Nucleus accumbens (tissue), 56 donors: ENCODE measurements at regions not wholly inside any gene's neighbourhood (a gene's known extent, or its start where the extent isn't known, plus 50 kb on each side); places are given as distances from the start of the nearest gene placed in this dataset.
"Not testable (repeated sequence)": the region's sequence is repeated elsewhere in the genome, so short reads cannot be mapped to it uniquely, and the experiment has no call there.

ENCODE experiments used
- DNase-seq, 56 donors: peaks; one replicate each; lab custom pipeline; 2025; lab: John Stamatoyannopoulos, UW

- no peak for DNase-seq
Measured at GRCh38 chr14:101616202-101616601, 54.9 kb downstream of the DIO3 start.

DNA sequence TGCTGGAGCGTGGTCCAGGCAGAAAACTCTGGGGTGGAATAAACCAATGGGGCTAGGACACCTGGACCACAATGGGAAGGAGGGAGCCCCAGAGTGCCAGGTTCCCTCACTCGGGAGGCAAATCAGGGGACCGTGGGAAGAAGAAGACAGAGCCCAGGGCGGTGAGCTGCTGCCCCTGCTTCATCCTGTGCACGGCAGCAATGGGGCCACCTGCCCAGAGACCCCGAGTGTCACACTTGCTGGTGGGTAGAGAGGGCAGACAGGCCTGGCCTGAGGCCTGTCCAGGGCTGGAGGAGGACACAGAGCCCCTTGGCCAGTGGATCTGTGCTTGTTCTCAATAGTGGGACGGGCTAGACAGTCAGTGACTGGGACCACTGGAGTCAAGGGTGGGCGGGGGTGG, 58.2 kb downstream of the DIO3 start:
- no peak for DNase-seq

DNA sequence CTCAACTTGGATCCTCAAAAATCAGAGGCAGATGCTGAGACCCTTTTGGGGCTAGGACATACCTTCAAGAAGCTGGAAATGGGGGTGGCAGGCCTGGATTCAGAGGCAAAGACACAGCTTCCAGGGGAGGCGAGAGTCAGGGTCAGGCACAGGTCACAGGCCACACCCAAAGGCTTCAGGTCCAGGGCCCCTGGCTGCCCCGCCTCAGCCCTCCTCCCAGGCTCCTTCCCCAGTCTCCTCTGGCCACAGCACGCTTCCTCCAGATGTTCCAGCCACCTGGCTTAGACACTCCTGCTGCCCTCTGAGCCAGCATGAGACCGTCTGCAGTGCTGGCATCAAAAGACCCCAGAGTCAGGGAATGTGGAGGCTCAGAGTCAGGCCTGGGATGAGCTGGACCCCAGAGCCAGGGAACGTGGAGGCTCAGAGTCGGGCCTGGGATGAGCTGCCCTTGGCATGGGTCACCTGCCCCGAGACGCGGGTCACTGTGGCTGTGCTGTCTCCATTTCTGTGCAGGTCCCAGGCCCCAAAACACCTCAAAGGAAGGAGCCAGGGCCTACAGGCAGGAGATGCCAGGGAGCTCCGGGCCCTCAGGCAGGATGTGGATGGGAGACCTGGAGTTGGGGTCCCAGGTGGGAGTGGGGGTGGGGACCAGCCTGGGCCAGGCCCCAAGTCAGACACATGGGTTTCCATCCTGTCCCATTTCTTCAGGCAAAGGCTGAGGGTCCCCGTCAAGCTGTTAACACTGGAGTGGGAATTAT, 58.9 kb downstream of the DIO3 start:
- no peak for DNase-seq

DNA sequence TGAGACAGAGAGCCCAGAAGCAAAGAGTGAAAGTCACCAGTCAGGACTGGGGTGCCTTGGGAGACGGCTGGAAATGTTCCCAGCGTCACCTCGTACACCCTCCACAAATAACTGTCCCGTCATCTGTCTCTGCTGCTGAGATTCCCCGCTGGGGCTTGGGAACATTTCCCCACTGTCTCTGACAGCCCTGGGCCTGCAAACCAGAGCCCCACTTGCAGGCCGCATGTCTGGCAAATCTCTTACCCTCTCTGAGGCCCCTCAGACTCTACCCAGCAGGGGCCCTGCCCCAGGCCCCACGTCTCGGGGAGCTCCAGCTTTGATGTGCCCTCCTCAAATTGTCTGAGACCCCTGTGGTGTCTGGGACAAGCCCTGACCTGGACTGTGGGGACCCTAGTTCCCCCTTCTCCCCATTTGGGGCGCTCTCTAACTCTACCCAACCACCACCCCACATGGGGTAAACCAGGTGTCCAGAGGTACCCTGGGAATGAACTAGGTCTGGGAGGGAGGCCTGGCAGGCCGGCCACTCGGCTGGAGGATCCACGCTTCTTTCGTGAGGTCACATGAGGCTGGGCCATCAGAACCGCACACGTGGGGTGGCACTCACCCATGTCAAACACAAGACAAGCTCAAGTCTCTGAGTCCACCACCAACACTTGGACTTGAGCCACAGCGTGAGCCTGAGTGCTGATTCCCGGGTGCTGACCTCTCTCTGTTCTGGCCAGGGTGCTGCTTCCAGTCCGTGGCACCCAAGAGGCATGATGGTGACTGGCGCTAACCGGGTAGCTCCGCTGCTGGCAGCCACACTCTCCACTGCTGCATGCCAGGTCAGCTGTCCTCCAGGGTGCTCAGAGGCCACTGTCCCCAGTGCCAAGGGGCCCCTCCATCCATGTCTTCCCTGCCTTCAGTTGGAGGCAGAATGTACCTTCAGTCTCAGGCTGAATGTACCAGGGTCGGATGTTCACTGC, 59.8 kb downstream of the DIO3 start:
- DNase-seq, result no peak

- no peak for DNase-seq
Measured at GRCh38 chr14:101622251-101623076, 61.2 kb downstream of the DIO3 start.

GRCh38 chr14:101623077-101623372, 61.7 kb downstream of the DIO3 start:
- DNase-seq, result no peak

- DNase-seq, result no peak
Measured at GRCh38 chr14:101623685-101624444, 62.6 kb downstream of the DIO3 start.

- no peak for DNase-seq
Measured at GRCh38 chr14:101624536-101624935, 63.2 kb downstream of the DIO3 start.

DNA sequence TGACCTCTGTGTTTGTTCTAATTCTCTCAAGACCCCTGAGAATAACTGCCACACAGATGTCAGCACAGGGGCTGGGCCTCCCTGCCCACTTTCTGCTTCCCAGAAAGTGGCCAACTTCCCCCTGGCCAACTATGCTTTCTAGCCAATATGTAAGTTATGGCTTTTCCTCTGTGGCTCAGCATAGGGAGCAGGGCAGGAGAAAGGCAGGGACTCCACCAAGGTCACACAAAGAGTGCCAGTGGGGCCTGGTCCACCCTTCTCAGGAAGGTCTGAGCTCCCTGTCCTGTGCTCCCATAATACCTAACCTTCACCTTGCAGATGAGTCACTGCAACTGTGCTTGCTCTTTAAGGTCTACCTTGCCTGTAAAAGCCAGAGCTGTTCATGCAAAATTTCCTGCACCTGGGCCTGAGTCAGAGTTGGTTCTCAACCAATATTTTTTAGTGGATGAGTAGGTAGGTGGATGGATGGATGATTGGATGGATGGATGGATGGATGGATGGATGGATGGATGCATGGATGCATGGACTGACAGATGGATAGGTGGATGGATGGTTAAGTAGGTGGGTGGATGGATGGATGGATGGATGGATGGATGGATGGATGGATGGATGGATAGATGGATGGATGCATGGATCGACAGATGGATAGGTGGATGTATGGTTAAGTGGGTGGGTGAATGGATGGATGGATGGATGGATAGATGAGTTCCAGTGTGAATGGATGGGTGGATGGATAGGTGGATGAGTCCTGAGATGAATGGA, 64.2 kb downstream of the DIO3 start:
- DNase-seq, result no peak

DNA sequence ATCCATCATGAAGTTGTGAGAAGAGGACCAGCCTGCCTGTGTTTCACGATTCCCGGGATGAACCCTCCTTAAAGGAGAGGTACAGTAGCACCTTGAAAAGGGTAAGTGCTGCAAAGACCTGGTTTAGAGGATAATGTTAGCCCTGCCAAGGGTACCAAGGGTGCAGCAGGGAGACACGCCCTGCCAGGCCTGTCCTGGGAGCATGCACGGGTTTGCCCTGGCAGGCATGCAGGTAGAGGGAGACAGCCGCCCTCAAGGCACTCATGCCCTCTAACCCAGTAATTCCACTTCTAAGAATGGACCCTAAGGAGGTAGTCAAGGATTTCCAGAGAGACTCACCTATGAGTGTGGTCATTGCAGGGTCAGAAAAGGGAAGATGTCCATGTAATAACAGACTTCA, 65.0 kb downstream of the DIO3 start:
- no peak for DNase-seq

- DNase-seq, result no peak
Measured at GRCh38 chr14:101627915-101628262, 66.6 kb downstream of the DIO3 start.

DNA sequence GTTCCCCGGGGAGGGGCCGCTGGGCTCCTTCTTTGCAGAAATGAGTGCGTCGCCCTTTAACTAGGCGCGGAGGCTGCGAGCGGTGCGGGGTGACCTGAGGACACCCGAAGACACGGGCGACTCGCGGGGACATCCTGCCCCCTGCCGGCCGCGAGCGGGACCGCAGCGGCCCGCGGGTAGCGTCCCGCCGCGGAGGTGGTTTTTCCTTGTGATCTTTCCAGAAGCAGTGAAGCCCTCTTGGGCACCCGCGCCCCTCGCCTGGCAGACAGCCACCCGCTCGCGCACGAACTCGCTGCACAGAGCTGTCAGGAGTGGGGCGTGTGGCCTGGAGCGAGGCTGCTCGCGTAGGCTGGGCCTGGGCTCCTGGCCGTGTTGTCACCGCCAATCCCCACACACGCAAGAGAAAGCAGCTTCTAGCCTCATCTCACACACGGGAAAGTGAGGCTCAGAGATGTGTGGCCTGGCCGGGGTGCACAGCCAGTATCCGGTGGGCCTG, 67.2 kb downstream of the DIO3 start:
- peak in 49 of 56 donors; percentile 22 to 85 (median 55) for DNase-seq

GRCh38 chr14:101628975-101629374, 67.7 kb downstream of the DIO3 start:
- DNase-seq, result no peak

DNA sequence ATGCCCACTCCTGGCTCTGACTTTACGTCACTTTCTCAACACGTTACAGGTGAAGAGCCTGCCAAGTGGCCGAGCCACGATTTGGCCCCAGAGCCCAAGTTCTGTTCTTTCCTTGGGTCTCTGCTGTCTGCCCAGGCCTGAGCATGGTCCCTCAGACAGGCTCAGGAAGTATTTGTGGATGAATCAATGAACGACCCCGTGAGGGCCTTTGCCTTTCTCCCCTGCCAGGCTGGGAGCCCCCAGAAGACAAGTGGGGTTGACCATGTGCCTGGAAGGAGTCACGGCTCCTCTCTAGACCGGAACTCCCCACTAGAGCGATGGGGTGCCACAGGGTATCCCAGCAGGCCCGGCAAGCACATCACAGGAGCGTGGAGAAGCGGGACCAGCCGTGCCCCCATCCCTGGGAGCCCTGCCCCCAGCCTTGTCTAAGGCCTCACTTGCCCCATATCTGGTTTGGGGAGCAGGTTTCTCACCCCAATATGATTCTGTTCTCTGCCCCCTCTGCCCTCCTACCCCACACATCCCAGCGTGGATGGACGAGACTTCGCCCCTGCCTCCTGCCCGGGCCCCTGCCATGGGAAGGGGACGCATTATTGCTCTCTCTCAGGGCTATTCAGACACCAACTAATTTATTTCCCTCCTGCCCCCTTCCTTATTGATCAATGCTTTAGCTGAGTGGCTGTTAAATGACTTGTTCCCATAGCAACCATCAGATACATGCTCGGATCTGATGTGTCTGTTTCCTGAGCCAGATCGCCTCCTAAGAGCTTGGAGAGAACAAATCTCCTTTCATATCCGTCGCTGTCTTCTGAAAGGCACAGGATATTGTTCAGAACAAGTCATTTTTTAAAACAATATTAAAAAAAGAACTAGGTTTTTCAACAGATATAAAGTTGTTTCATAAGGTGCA, 69.0 kb downstream of the DIO3 start:
- DNase-seq, result no peak

DNA sequence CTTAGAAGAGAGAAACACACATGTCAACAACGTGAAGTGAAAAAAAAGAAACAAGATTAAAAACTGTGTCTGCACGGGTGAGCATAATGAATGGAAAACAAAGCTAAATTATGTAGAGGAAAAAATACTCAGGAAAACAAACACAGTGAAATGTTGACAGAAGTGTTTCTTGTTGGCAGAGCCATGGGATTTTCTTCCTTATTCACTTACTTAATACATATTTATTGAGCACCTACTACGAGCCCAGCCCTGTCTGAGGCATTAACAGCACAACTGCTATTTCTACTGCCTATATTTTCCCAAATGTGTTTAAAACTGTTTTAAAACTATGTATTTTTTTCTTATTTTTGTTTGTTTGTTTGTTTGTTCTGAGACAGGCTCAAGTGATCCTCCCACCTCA, 69.9 kb downstream of the DIO3 start:
- DNase-seq, result no peak

GRCh38 chr14:101631970-101632369, 70.7 kb downstream of the DIO3 start:
- not testable (repeated sequence) for DNase-seq

DNA sequence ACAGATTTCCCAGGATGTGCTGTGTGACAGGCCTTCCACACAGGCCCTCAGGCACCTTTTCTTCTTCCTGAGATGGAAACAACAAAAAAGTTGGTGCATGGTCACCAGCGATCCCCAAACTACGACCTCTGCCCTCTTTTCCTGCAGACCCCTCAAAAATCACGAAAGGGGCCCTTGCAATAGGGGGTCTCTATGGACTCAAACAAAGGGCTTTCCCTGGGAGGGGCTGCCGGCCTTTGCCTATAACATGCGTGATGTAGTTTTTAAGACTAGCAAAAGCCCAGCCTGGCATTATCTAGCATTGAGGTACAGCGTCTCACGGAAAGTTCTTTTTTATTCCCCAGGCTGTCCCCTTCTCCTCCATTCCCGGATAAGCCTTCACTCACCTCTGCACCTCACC, 71.2 kb downstream of the DIO3 start:
- DNase-seq, result no peak

- no peak for DNase-seq
Measured at GRCh38 chr14:101633276-101633675, 72.0 kb downstream of the DIO3 start.
